ENCODE measurements at regions not wholly inside any gene's neighbourhood (a gene's known extent, or its start where the extent isn't known, plus 50 kb on each side); places are given as distances from the start of the nearest gene placed in this dataset.

DNA sequence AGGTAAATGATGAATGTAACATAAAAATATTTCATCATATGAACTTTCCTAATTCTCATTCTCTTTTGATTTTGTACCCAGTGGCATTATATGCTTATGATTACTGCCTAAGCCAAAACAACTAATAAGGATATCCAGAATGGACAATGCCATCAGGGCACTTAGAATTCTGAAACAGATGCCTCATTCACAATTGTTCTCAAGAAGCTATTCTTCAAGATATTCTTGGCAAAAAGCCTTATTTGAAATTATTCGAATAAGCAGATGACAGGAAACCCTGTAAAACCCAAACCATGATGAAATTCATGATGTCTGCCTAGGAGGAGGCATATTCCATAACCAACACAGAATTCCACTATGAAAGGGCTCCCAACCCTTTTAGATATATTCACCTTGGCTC lies 353.2 kb upstream of the TRIB2 start:
- no peaks in the 10 kb centered on the region for H3K27me3 ChIP-seq
- intact Hi-C loops (cut with DNase I; ENCODE audit: low total_unique reads), result no loop called here
- DNase-seq, result no peak
- no peak overlapping the region for H3K27ac ChIP-seq
- no peaks in the 10 kb centered on the region for H3K9me3 ChIP-seq
- H3K4me1 ChIP-seq, result no peaks in the 10 kb centered on the region
- H3K4me3 ChIP-seq, result no peak overlapping the region
- H3K36me3 ChIP-seq (ENCODE audit: low read depth, missing control alignments), result no peaks in the 10 kb centered on the region
- TF ChIP-seq POLR2A (IDR thresholded peaks at IDR 0.05), result no peak
- TF ChIP-seq, protein P1, sequence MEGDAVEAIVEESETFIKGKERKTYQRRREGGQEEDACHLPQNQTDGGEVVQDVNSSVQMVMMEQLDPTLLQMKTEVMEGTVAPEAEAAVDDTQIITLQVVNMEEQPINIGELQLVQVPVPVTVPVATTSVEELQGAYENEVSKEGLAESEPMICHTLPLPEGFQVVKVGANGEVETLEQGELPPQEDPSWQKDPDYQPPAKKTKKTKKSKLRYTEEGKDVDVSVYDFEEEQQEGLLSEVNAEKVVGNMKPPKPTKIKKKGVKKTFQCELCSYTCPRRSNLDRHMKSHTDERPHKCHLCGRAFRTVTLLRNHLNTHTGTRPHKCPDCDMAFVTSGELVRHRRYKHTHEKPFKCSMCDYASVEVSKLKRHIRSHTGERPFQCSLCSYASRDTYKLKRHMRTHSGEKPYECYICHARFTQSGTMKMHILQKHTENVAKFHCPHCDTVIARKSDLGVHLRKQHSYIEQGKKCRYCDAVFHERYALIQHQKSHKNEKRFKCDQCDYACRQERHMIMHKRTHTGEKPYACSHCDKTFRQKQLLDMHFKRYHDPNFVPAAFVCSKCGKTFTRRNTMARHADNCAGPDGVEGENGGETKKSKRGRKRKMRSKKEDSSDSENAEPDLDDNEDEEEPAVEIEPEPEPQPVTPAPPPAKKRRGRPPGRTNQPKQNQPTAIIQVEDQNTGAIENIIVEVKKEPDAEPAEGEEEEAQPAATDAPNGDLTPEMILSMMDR (IDR thresholded peaks at IDR 0.05), result no peak
- WGBS, 2 donors, result 38 to 60% methylated on average over 1 of the region's 1 CpG

DNA sequence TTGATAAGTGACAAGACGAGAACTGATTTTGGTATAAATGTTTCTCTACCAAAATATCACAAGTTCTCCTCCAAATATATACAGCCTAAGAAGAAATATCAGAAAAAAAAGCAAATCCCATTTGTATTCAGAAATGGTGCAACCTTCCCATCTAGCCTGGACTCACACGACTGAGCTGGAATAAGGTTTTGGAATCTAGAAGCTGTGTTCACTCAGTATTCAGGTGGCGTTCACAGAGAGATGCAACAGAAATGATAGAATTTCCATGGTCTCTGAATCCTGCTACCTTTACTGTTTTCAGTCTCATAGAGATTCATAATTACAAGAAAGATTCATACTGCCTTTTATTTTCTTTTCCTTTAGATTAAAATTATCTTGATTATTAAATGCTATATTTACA lies 347.2 kb upstream of the TRIB2 start:
- Histone ChIP-seq H3K4me3 (no peak overlapping the region), H3K9me3 (no peaks in the 10 kb centered on the region), H3K36me3 (ENCODE audit: low read depth, missing control alignments) (no peaks in the 10 kb centered on the region), H3K4me1 (no peaks in the 10 kb centered on the region), H3K27ac (no peak overlapping the region), H3K27me3 (no peaks in the 10 kb centered on the region)
- no peak for DNase-seq
- 91 to 94% methylated on average over 3 of the region's 3 CpGs for WGBS, 2 donors
- TF ChIP-seq, protein P1 (IDR thresholded peaks at IDR 0.05), result no peak
- no peak for TF ChIP-seq POLR2A (IDR thresholded peaks at IDR 0.05)
- intact Hi-C loops (cut with DNase I; ENCODE audit: low total_unique reads), result no loop called here

DNA sequence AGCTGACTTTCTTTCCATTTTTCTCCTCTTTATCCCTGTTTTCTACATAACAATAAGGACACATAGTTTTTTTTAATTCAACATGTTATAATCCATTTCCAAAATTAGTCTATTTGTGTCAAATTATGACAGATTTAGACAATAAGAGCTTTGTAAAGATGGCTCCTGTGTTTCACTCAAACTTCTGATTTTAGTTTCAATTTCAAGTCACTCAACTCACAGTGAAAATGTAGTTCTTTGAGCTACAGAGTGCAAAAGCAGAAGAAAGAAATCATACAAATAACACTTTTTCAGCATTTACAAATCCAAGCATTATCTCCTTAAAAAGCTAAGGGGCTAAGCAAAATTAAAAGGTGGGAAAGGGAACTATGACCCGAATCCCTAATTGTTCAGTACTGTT lies 340.7 kb upstream of the TRIB2 start:
- H3K9me3 ChIP-seq, result no peaks in the 10 kb centered on the region
- H3K4me3 ChIP-seq, result no peak overlapping the region
- H3K4me1 ChIP-seq, result no peaks in the 10 kb centered on the region
- 76 to 77% methylated on average over 1 of the region's 1 CpG for WGBS, 2 donors
- H3K27ac ChIP-seq, result peak overlapping the region; percentile 1 to 41
- no peaks in the 10 kb centered on the region for H3K27me3 ChIP-seq
- no peaks in the 10 kb centered on the region for H3K36me3 ChIP-seq (ENCODE audit: low read depth, missing control alignments)
- intact Hi-C loops (cut with DNase I; ENCODE audit: low total_unique reads), result no loop called here
- no peak for DNase-seq
- no peak for TF ChIP-seq POLR2A (IDR thresholded peaks at IDR 0.05)
- TF ChIP-seq, protein P1 (IDR thresholded peaks at IDR 0.05), result no peak

DNA sequence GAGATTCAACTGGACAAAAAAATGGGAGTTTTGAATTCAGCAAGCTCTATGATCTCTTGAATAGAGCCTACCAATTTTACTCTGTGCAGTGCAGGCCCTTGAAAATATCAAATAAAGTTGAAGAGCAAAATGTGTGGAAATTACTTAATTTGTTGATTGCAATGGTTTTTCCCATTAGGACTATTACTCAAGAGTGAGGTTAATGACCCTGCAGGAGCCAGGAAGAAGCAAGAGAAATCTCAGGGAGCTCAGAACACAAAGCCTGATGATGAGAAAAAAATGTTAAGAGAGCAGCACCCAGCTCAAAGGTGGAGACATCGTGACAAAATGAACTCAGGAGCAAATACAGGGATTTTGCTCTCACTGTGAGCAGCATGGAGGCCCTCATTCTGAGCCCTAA lies 337.6 kb upstream of the TRIB2 start:
- Histone ChIP-seq H3K9me3 (no peaks in the 10 kb centered on the region), H3K36me3 (ENCODE audit: low read depth, missing control alignments) (no peaks in the 10 kb centered on the region), H3K27me3 (no peaks in the 10 kb centered on the region), H3K4me3 (no peak overlapping the region), H3K27ac (no peak overlapping the region), H3K4me1 (no peaks in the 10 kb centered on the region)
- intact Hi-C loops (cut with DNase I; ENCODE audit: low total_unique reads), result no loop called here
- 79 to 95% methylated on average over 1 of the region's 1 CpG for WGBS, 2 donors
- no peak for DNase-seq
- TF ChIP-seq POLR2A (IDR thresholded peaks at IDR 0.05), result no peak
- TF ChIP-seq, protein P1 (IDR thresholded peaks at IDR 0.05), result no peak

DNA sequence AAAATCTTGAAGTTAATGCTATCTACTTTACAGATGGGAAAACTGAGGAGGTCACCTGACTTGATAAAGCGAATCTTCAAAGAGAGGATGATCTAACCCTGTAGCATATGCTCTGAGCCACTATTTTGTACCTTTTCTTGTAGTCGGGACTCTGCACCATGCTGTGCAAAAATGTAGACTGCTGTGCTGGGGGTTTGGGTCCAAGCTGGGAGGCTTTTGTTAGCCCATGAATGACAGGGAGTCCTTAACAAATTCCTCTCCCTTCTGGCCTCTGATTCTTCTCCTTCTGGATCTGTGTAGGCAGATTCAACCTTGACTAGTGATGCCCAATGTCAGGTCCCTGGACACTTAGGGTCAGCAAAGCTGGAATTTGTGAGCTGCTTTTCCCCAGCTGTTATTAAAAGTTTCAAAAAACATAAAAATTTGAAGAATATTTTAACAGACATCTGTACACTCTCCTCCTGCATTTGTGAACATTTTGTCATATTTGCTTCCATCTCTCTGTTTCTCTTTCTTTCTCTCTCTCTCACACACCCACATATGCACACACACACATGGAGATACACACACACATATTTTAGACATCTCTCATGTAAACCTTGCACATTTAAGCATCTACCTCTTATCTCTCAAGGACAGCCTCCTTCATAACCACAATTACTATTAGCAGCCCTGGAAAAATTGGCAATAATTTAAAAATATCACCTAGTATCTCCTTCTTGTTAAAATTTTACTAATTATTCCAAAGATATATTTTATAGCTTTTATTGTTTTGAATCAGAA lies 335.0 kb upstream of the TRIB2 start:
- H3K4me3 ChIP-seq, result no peak overlapping the region
- WGBS, 2 donors, result 78 to 86% methylated on average over 2 of the region's 2 CpGs
- intact Hi-C loops (cut with DNase I; ENCODE audit: low total_unique reads), result no loop called here
- no peaks in the 10 kb centered on the region for H3K4me1 ChIP-seq
- no peaks in the 10 kb centered on the region for H3K27me3 ChIP-seq
- no peak overlapping the region for H3K27ac ChIP-seq
- no peaks in the 10 kb centered on the region for H3K9me3 ChIP-seq
- no peak for TF ChIP-seq POLR2A (IDR thresholded peaks at IDR 0.05)
- TF ChIP-seq, protein P1 (IDR thresholded peaks at IDR 0.05), result no peak
- no peak for DNase-seq
- H3K36me3 ChIP-seq (ENCODE audit: low read depth, missing control alignments), result no peaks in the 10 kb centered on the region
